K562 (cell line): ENCODE measurements at regions not wholly inside any gene's neighbourhood (a gene's known extent, or its start where the extent isn't known, plus 50 kb on each side); places are given as distances from the start of the nearest gene placed in this dataset.
A peak's percentile ranks its signal among the peaks of the same experiment; 100 is the strongest.

ENCODE experiments used
- ATAC-seq: fragments of 200-7000 bp; cut with Tn5 transposase; 3 replicates; pipeline ENCODE4 v1.9.1; 2020; ENCODE audit warnings: moderate library complexity
- BruUV-seq: library from RNA; stranded (reverse); fragments of 400-500 nt; replicated peaks from 2 replicates; lab custom pipeline; 2021; lab: Mats Ljungman, UMichigan
- CTCF ChIA-PET: fragments of 300-600 bp; formaldehyde crosslinking; extraction: SDS; loops from one replicate; lab custom pipeline; 2021; ENCODE audit warnings: low intra/inter-chr PET ratio; lab: Yijun Ruan, JAX
- POLR2A ChIA-PET: fragments of 300-600, 350-650 bp; sonication (Branson Sonifier 250); formaldehyde crosslinking; extraction: SDS; loops from one replicate; lab custom pipeline; 2021; ENCODE audit warnings: antibody characterized with exemption, inconsistent platforms; lab: Yijun Ruan, JAX
- DNase-seq, 4 experiments: peaks; one replicate each; pipeline versions ENCODE4 v3.0.0 to v3.0.0-alpha.2; 2011 to 2018; ENCODE audit warnings: low spot score in 3 of 4, mixed read lengths in 3 of 4; ENCODE audit errors: extremely low read depth in 1 of 4
- FAIRE-seq: peaks from 2 replicates; lab custom pipeline; 2011; peaks lifted over from hg19 to GRCh38; lab: Jason Lieb, UNC
- H2AFZ ChIP-seq: 2 replicates; pipeline ENCODE4 v1.6.0; 2011; ENCODE audit warnings: low read depth, low read length, control low read depth, inconsistent platforms
- H3K27ac ChIP-seq: fragments of 200-600 bp; 3 replicates; pipeline ENCODE4 v1.8.0; 2011; ENCODE audit warnings: low read depth, mild to moderate bottlenecking, control low read depth, inconsistent platforms, low read length, moderate library complexity, mixed read lengths; ENCODE audit errors: extremely low read depth
- H3K27me3 ChIP-seq, 2 experiments: fragments of 300-600 bp in 1 of 2; 2 replicates in 1 of 2; 3 replicates in 1 of 2; pipeline versions ENCODE4 v1.6.0 to v1.8.0; 2011; ENCODE audit warnings: inconsistent platforms in 2 of 2, low read length in 2 of 2, mild to moderate bottlenecking in 1 of 2, mixed read lengths in 1 of 2, moderate library complexity in 1 of 2; ENCODE audit not compliant: control insufficient read depth in 2 of 2, insufficient read depth in 2 of 2
- H3K36me3 ChIP-seq: fragments of 300-600 bp; 3 replicates; pipeline ENCODE4 v1.8.0; 2011; ENCODE audit warnings: mild to moderate bottlenecking, low read length, inconsistent platforms; ENCODE audit not compliant: control insufficient read depth, insufficient read depth
- H3K4me1 ChIP-seq, 2 experiments: fragments of 200-600 bp in 1 of 2; replicated peaks in 1 of 2; 2 replicates in 1 of 2; 3 replicates in 1 of 2; pipeline versions ENCODE4 v1.5.1 to v1.8.0; 2011; ENCODE audit warnings: inconsistent platforms in 2 of 2, low read length in 2 of 2, mild to moderate bottlenecking in 1 of 2, mixed read lengths in 1 of 2, moderate library complexity in 1 of 2; ENCODE audit not compliant: control insufficient read depth in 2 of 2, insufficient read depth in 2 of 2
- H3K4me2 ChIP-seq: 2 replicates; pipeline ENCODE4 v1.6.1; 2011; ENCODE audit warnings: low read length, control low read depth, inconsistent platforms, mixed read lengths; ENCODE audit not compliant: insufficient read depth
- H3K4me3 ChIP-seq: fragments of 200-600 bp; sonication (generic), shearing (Covaris generic); 2 replicates; pipeline ENCODE4 v1.5.1; 2016; ENCODE audit warnings: control low read depth, inconsistent platforms
- H3K79me2 ChIP-seq: fragments of 200-600 bp; 3 replicates; pipeline ENCODE4 v1.8.0; 2011; ENCODE audit warnings: low read length, inconsistent platforms; ENCODE audit not compliant: control insufficient read depth, insufficient read depth
- H3K9ac ChIP-seq, 2 experiments: 2 replicates each; pipeline versions ENCODE4 v1.6.0 to v1.6.1; 2011; ENCODE audit warnings: low read depth in 2 of 2, low read length in 2 of 2, control low read depth in 1 of 2, inconsistent platforms in 1 of 2, mild to moderate bottlenecking in 1 of 2, mixed read lengths in 1 of 2; ENCODE audit not compliant: insufficient read depth in 1 of 2
- H3K9me1 ChIP-seq: one replicate; pipeline ENCODE4 v1.6.0; 2011; ENCODE audit warnings: inconsistent platforms, mild to moderate bottlenecking, low read length, moderate library complexity; ENCODE audit not compliant: control insufficient read depth, insufficient read depth
- H3K9me3 ChIP-seq: replicated peaks from 2 replicates; pipeline ENCODE4 v1.5.1; 2011; ENCODE audit warnings: low read depth, low read length, inconsistent platforms; ENCODE audit not compliant: control insufficient read depth, insufficient read depth
- H4K20me1 ChIP-seq: replicated peaks from 2 replicates; pipeline ENCODE4 v1.6.1; 2011; ENCODE audit warnings: low read length, inconsistent platforms, mixed read lengths; ENCODE audit not compliant: control insufficient read depth, insufficient read depth
- CREBBP ChIP-seq: IDR thresholded peaks from one replicate; pipeline ENCODE4 v1.6.1; 2012; ENCODE audit warnings: low read depth, mild to moderate bottlenecking, control low read depth, inconsistent platforms, low read length
- RBM25 ChIP-seq: fragments of 200-400 bp; formaldehyde crosslinking; IDR thresholded peaks from 2 replicates; pipeline ENCODE4 v1.6.1; 2018; ENCODE audit warnings: low read length, low read depth, moderate library complexity; ENCODE audit not compliant: severe bottlenecking
- ZNF121 ChIP-seq: sonication (generic); formaldehyde crosslinking; conservative IDR thresholded peaks from 2 replicates; pipeline ENCODE4 v1.8.0; 2022; ENCODE audit warnings: missing genetic modification reagents
- ZNF232 ChIP-seq: sonication (generic); formaldehyde crosslinking; IDR thresholded peaks from 2 replicates; pipeline ENCODE4 v1.8.0; 2022; ENCODE audit warnings: mild to moderate bottlenecking, missing genetic modification reagents
- WGBS: fragments of 100-300 bp; shearing (Covaris generic); methylation state at CpG from one replicate; pipeline ENCODE4 v1.1.6; 2016; ENCODE audit warnings: low coverage, mixed read lengths; ENCODE audit not compliant: insufficient coverage; ENCODE audit errors: missing lambda C conversion rate; 5-methylcytosine and 5-hydroxymethylcytosine counted together
- in situ Hi-C: fragments of 300-500 bp; cut with MboI; formaldehyde crosslinking; loops from 4 replicates; pipeline ENCODE4 v1.15.0; 2018; ENCODE audit warnings: inconsistent platforms, mixed read lengths
- intact Hi-C: fragments of 100-400 bp; cut with micrococcal nuclease; formaldehyde crosslinking; loops from 2 replicates; pipeline ENCODE4 v1.14.2; 2022

DNA sequence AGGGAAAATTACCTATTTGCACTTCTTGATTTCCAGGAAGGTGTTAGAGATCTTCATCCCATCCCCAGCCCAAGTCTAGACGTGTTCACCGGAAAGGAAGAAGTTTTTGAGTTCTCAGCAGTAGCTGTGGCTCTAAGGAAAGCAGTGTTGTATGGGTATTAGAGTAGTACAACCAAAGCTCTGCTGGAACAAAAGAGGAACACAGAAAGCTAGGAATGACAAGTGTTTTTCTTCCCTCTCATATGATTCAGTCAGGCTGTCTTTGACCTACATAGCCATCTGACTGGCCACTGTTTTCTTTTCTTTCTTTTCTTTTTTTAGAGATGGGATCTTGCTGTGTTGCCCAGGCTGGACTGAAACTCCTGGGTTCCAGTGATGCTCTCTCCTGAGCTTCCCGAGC, 82.7 kb upstream of the SLC39A10 start:
- ChIA-PET CTCF (no interaction called here), POLR2A (no interaction called here)
- no peaks in the 10 kb centered on the region for H3K9me3 ChIP-seq
- no peak overlapping the region for H2AFZ ChIP-seq
- in situ Hi-C loops = no loop called here
- intact Hi-C loops = no loop called here
- 67% methylated on average over 3 of the region's 3 CpGs for WGBS
- DNase-seq (no peak), ATAC-seq (no peak)
- no peak overlapping the region for H3K27ac ChIP-seq
- H3K36me3 ChIP-seq = no peaks in the 10 kb centered on the region
- H3K27me3 ChIP-seq = no peaks in the 10 kb centered on the region
- peaks cover 0 to 5% of the 10 kb centered on the region in 2 experiments; a peak in 2 of 5 replicates for H3K4me1 ChIP-seq
- TF ChIP-seq ZNF232 = no peak
- TF ChIP-seq ZNF121 = peak; percentile 52
- TF ChIP-seq RBM25 = peak; percentile 25
- TF ChIP-seq, all 486 proteins: peak for 2
- Histone ChIP-seq H3K79me2 (no peaks in the 10 kb centered on the region), H3K4me2 (no peak overlapping the region), H4K20me1 (no peaks in the 10 kb centered on the region), H3K9me1 (no peaks in the 10 kb centered on the region), H3K4me3 (no peak overlapping the region), H3K9ac (no peak overlapping the region)
- no TSS peak for BruUV-seq
- no peak for FAIRE-seq

DNA sequence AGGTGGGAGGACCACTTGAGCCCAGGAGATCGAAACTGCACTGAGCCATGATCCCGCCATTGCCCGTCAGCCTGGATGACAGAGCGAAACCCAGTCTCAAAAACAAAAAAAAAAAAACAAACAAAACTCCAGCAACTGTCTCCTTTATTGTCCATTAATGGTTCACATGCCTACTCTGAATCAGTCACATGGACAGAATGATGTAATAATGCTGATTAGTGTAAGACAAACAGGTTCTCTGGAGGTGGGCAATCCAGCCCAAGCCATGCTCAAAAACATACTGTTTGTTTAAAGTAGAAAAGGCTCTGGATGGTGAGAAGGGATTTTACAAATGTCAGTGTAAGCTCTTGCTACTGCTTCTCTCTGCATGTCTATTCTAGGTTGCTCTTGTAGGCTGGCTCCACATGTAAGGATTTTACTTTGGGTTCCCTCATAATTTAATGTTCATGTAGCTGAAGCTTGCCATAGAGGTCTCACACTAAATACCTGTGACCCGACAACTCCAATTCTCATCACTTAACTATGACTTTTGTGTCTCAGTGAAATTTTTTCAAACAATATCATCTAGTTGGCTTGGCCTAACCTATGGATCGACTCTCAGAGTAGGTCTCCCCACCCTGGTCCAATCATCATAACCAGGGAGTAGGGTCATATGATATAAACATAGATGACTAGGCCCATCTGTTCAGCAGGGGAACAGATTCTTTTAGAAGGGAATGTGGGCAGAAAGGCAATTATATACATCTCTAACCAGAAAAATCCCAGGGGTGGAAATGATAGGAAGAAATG, 83.9 kb upstream of the SLC39A10 start:
- Histone ChIP-seq H3K27ac (no peak overlapping the region), H2AFZ (peak overlapping the region; percentile 92; the same call in 1 of the 2 replicates), H3K4me3 (no peak overlapping the region), H3K4me1 (peaks cover 0 to 5% of the 10 kb centered on the region in 2 experiments; a peak in 2 of 5 replicates), H3K79me2 (no peaks in the 10 kb centered on the region), H3K36me3 (no peaks in the 10 kb centered on the region), H3K9me3 (no peaks in the 10 kb centered on the region), H3K9me1 (no peaks in the 10 kb centered on the region), H3K9ac (no peak overlapping the region), H3K27me3 (no peaks in the 10 kb centered on the region), H4K20me1 (no peaks in the 10 kb centered on the region), H3K4me2 (no peak overlapping the region)
- CTCF ChIA-PET = no interaction called here
- ATAC-seq (peak; percentile 58), FAIRE-seq (no peak), DNase-seq (no peak)
- in situ Hi-C loops = no loop called here
- 89% methylated on average over 2 of the region's 6 CpGs for WGBS
- intact Hi-C loops = no loop called here
- BruUV-seq = no TSS peak
- POLR2A ChIA-PET = no interaction called here
- no peak for TF ChIP-seq CREBBP
